ENCODE measurements at regions not wholly inside any gene's neighbourhood (a gene's known extent, or its start where the extent isn't known, plus 50 kb on each side); places are given as distances from the start of the nearest gene placed in this dataset.

GRCh38 chr12:4858386-4858785, 51.3 kb upstream of the KCNA1 start:
- DNase-seq (ENCODE audit: low spot score): peak; percentile 56

- no peak for DNase-seq (ENCODE audit: low spot score)
These were observed 50.1 kb upstream of the KCNA1 start for GRCh38 chr12:4859478-4860210.

Measured in iPS-NIHi11 (cell line).